Activated B cell treated with CpG ODN at 0.5 μM for 24 hours (primary cell): ENCODE measurements at regions not wholly inside any gene's neighbourhood (a gene's known extent, or its start where the extent isn't known, plus 50 kb on each side); places are given as distances from the start of the nearest gene placed in this dataset.

Source experiments
- ATAC-seq: fragments of 200-7000 bp; cut with Tn5 transposase; one replicate; pipeline ENCODE4 v1.10.0; 2021; ENCODE audit warnings: low read depth, mild to moderate bottlenecking, moderate library complexity
- CTCF ChIA-PET: fragments of 350-600 bp; sonication (Branson Sonifier 250); formaldehyde crosslinking; loops from one replicate; lab custom pipeline; 2021; ENCODE audit warnings: antibody characterized with exemption; lab: Charles Lee
- POLR2A ChIA-PET: fragments of 350-600 bp; sonication (Branson Sonifier 250); formaldehyde crosslinking; loops from one replicate; lab custom pipeline; 2021; ENCODE audit warnings: antibody characterized with exemption; lab: Charles Lee
- DNase-seq: peaks from one replicate; pipeline ENCODE4 v3.0.0; 2022
- H3K27ac Mint-ChIP-seq: one replicate; pipeline ENCODE4 v1.8.0; 2020; ENCODE audit warnings: mixed read lengths
- H3K27me3 Mint-ChIP-seq: one replicate; pipeline ENCODE4 v1.8.0; 2021; ENCODE audit warnings: mixed read lengths
- H3K36me3 Mint-ChIP-seq: one replicate; pipeline ENCODE4 v1.8.0; 2021; ENCODE audit warnings: low read depth, mixed read lengths
- H3K4me1 Mint-ChIP-seq: one replicate; pipeline ENCODE4 v1.8.0; 2021; ENCODE audit warnings: mixed read lengths
- H3K4me3 Mint-ChIP-seq: one replicate; pipeline ENCODE4 v1.8.0; 2020; ENCODE audit warnings: mild to moderate bottlenecking, mixed read lengths
- H3K9me3 Mint-ChIP-seq: one replicate; pipeline ENCODE4 v1.8.0; 2020; ENCODE audit warnings: mixed read lengths
- intact Hi-C: fragments of 100-400 bp; cut with micrococcal nuclease; formaldehyde crosslinking; loops from one replicate; pipeline ENCODE4 v1.15.1; 2024
- TF ChIP-seq, protein P1 (sequence below): fragments of 200-600 bp; IDR thresholded peaks from one replicate; pipeline ENCODE4 v1.8.0; 2022; ENCODE audit warnings: antibody characterized with exemption, mild to moderate bottlenecking

DNA sequence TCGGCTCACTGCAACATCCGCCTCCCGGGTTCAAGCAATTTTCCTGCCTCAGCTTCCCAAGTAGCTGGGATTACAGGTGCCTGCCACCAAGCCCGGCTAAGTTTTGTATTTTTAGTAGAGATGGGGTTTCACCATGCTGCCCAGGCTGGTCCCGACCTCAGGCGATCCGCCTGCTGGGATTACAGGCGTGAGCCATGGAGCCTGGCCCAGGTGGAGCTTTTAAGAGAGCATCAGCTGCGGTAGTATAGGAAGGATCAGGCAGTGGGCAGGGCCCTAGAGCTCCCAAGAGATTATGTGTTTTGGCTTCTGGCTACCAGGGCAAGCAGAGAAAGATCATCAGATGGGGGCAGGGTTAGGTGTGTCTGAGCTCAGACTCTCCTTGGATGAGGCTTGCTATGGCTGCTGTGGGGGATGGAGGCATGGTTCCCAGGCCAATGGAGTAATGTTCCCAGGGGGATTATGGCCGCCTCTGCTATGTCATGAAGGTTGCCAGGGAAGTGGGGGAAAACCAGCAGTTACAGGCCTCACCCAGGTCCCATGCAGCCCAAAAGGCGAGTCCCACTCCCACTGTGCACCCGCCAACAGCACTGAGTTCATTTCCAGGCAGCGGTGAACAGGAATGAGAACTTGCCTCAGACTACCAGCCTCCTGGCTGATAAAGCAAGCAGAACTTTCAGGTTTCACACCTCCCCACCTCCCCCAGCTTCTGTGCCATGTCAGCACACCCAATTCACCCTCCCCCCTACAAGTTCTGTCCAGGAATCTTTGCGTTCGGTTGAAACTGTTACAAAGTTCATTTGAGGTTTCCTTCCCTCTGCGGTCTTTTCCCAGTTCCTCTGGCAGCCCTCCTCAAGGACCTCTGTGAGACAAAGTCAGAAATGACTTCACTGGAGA, 507.6 kb downstream of the SPATA31D1 start:
- ATAC-seq (no peak), DNase-seq (no peak)
- TF ChIP-seq, protein P1, sequence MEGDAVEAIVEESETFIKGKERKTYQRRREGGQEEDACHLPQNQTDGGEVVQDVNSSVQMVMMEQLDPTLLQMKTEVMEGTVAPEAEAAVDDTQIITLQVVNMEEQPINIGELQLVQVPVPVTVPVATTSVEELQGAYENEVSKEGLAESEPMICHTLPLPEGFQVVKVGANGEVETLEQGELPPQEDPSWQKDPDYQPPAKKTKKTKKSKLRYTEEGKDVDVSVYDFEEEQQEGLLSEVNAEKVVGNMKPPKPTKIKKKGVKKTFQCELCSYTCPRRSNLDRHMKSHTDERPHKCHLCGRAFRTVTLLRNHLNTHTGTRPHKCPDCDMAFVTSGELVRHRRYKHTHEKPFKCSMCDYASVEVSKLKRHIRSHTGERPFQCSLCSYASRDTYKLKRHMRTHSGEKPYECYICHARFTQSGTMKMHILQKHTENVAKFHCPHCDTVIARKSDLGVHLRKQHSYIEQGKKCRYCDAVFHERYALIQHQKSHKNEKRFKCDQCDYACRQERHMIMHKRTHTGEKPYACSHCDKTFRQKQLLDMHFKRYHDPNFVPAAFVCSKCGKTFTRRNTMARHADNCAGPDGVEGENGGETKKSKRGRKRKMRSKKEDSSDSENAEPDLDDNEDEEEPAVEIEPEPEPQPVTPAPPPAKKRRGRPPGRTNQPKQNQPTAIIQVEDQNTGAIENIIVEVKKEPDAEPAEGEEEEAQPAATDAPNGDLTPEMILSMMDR, result no peak
- Mint-ChIP-seq H3K9me3 (no peaks in the 10 kb centered on the region), H3K36me3 (no peaks in the 10 kb centered on the region), H3K4me1 (no peaks in the 10 kb centered on the region), H3K27me3 (no peaks in the 10 kb centered on the region), H3K27ac (no peak overlapping the region), H3K4me3 (no peak overlapping the region)
- ChIA-PET CTCF (no interaction called here), POLR2A (no interaction called here)
- intact Hi-C loops, result no loop called here

DNA sequence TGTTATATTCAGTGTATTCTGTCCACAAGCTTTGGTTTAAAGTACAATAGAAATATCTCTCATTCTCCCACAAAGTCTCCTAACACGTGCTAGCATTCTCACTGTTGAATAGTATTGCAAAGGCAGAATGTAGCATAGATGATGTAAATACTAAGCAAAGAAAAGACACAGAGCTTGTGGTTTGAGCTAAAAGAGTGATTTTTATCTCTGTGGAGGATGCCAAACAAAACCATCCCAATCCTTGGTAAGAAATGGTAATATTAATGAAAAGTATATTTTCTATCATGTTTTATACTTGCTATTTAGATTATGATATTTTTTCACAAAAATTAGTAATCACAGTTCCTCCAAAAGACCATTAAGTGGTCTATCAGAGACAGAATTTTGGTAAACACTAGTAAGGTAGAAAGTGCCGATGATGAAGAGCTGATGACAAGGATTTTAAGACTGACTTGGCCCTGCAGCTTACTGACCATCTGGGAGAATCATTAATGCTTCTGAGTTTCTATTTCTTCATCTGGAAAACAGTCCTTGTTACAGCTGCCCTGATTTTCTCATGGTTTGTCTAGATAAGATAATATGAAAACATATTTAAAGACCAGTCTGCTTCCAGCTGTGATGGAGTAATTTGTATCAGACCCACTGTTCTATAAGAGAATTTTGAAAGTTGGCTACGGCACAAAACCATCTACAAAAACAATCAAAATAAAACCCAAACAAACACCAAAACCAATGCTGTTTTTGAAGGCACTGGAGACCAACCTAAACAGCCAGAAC, 510.2 kb downstream of the SPATA31D1 start:
- Mint-ChIP-seq H3K4me3 (no peak overlapping the region), H3K9me3 (peaks cover 5% of the 10 kb centered on the region), H3K27me3 (no peaks in the 10 kb centered on the region), H3K36me3 (no peaks in the 10 kb centered on the region), H3K4me1 (no peaks in the 10 kb centered on the region), H3K27ac (no peak overlapping the region)
- DNase-seq (no peak), ATAC-seq (no peak)
- ChIA-PET POLR2A (no interaction called here), CTCF (no interaction called here)
- intact Hi-C loops, result no loop called here
- TF ChIP-seq, protein P1, result no peak

DNA sequence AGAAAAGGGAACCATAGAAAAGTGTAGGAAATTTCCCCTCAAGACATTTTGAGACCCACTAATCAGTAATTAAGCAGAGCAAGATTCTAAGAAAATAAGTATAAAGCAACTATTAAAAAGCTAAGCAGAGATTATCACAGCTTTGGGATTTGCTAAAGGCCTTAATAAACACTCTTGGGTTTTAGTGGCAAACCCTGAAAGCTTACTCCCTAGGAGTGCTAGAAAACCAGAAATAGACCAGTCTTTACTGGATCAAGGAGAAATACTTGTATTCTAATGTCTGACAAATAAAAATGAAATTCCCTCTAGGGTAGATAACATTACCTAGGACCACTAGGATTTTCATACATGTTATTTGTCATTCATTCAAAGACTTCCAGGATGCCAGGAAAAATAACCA, 510.8 kb downstream of the SPATA31D1 start:
- ChIA-PET POLR2A (no interaction called here), CTCF (no interaction called here)
- Mint-ChIP-seq H3K27ac (no peak overlapping the region), H3K36me3 (no peaks in the 10 kb centered on the region), H3K9me3 (peaks cover 8% of the 10 kb centered on the region), H3K4me1 (no peaks in the 10 kb centered on the region), H3K4me3 (no peak overlapping the region), H3K27me3 (no peaks in the 10 kb centered on the region)
- intact Hi-C loops, result no loop called here
- no peak for DNase-seq
- TF ChIP-seq, protein P1, result no peak
- no peak for ATAC-seq

DNA sequence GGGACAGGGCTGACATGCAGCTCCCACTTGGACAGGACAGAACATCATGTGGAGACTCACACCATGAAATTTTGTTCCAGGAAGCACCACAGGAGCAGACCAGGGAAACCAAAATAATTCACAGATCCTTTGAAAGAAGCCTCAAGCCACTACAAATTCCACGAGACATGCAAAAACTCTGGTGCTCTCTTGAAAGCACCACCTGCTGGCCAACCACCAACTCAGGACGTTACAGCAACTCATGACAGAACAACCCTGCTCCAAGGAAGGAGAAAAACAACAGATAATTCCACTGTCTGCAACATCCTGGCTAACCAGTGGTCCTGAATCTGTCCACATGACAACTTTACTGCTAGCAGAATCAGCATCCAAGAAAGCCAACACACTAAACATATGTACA, 516.0 kb downstream of the SPATA31D1 start:
- H3K27me3 Mint-ChIP-seq, result no peaks in the 10 kb centered on the region
- no peaks in the 10 kb centered on the region for H3K4me1 Mint-ChIP-seq
- peaks cover 29% of the 10 kb centered on the region for H3K9me3 Mint-ChIP-seq
- ChIA-PET POLR2A (no interaction called here), CTCF (no interaction called here)
- intact Hi-C loops, result no loop called here
- TF ChIP-seq, protein P1, result no peak
- no peak overlapping the region for H3K4me3 Mint-ChIP-seq
- H3K27ac Mint-ChIP-seq, result no peak overlapping the region
- ATAC-seq (no peak), DNase-seq (no peak)
- no peaks in the 10 kb centered on the region for H3K36me3 Mint-ChIP-seq

DNA sequence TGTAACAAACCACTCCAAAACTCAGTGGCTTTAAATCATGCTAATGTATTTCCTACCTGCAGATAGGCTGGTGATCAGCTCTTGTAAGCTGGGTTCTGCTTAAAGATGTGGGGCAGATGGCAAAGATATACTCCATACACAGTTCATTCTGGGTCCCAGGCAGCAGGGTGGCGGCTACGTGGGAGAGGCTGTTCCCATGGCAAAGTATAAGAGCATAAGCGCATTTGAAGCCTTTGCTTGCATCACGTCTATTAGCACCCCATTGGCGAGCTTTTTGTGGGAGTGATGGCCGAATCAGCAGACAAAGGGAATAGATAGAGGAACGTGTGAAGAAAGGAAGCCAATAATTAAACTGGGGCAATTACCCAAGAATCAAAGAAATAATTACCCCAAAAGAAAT, 523.1 kb downstream of the SPATA31D1 start:
- ChIA-PET POLR2A (no interaction called here), CTCF (no interaction called here)
- no peak for ATAC-seq
- TF ChIP-seq, protein P1, result no peak
- no peaks in the 10 kb centered on the region for H3K27me3 Mint-ChIP-seq
- no peaks in the 10 kb centered on the region for H3K36me3 Mint-ChIP-seq
- H3K4me3 Mint-ChIP-seq, result no peak overlapping the region
- intact Hi-C loops, result no loop called here
- no peak overlapping the region for H3K27ac Mint-ChIP-seq
- DNase-seq, result no peak
- H3K4me1 Mint-ChIP-seq, result no peaks in the 10 kb centered on the region
- H3K9me3 Mint-ChIP-seq, result peaks cover 11% of the 10 kb centered on the region
